H1 (cell line): ENCODE measurements at regions not wholly inside any gene's neighbourhood (a gene's known extent, or its start where the extent isn't known, plus 50 kb on each side); places are given as distances from the start of the nearest gene placed in this dataset.

Experiments used
- CTCF ChIA-PET: fragments of 300-600 bp; sonication (Branson Sonifier 250); formaldehyde crosslinking; loops from one replicate; lab custom pipeline; 2021; ENCODE audit not compliant: partially characterized antibody; lab: Charles Lee
- POLR2A ChIA-PET: fragments of 300-600 bp; sonication (Branson Sonifier 250); formaldehyde crosslinking; loops from one replicate; lab custom pipeline; 2021; ENCODE audit warnings: inconsistent platforms; ENCODE audit not compliant: partially characterized antibody; lab: Charles Lee
- DNase-seq, 2 experiments: peaks; one replicate each; pipeline versions ENCODE4 v3.0.0 to v3.0.0-alpha.2; 2010 to 2022; ENCODE audit warnings: low spot score in 2 of 2, low read depth in 1 of 2, mixed read lengths in 1 of 2
- FAIRE-seq: peaks from 2 replicates; lab custom pipeline; 2011; peaks lifted over from hg19 to GRCh38; lab: Jason Lieb, UNC
- H2AFZ ChIP-seq: 2 replicates; pipeline ENCODE4 v1.8.1; 2012; ENCODE audit warnings: low read length, inconsistent platforms
- H2AK5ac ChIP-seq: 2 replicates; pipeline ENCODE4 v1.6.1; 2013; ENCODE audit warnings: low read depth, low read length
- H2BK120ac ChIP-seq: replicated peaks from 2 replicates; pipeline ENCODE3; 2013; ENCODE audit warnings: low read depth, low read length, inconsistent platforms
- H2BK12ac ChIP-seq: 2 replicates; pipeline ENCODE4 v1.6.1; 2013; ENCODE audit warnings: low read depth, low read length
- H2BK15ac ChIP-seq: 2 replicates; pipeline ENCODE4 v1.6.1; 2013; ENCODE audit warnings: low read length
- H2BK20ac ChIP-seq: 2 replicates; pipeline ENCODE4 v1.6.1; 2013; ENCODE audit warnings: low read length
- H2BK5ac ChIP-seq: 2 replicates; pipeline ENCODE4 v1.6.1; 2013; ENCODE audit warnings: low read depth, low read length
- H3K14ac ChIP-seq: 2 replicates; pipeline ENCODE4 v1.6.1; 2013; ENCODE audit warnings: inconsistent platforms; ENCODE audit not compliant: insufficient read length
- H3K18ac ChIP-seq: 2 replicates; pipeline ENCODE4 v1.6.1; 2013; ENCODE audit warnings: low read length; ENCODE audit errors: extremely low read depth
- H3K23ac ChIP-seq: 2 replicates; pipeline ENCODE4 v1.6.1; 2013; ENCODE audit warnings: inconsistent platforms; ENCODE audit not compliant: insufficient read length
- H3K23me2 ChIP-seq: 2 replicates; pipeline ENCODE4 v1.6.1; 2013; ENCODE audit warnings: low read depth, low read length
- H3K27ac ChIP-seq: 2 replicates; pipeline ENCODE4 v1.6.1; 2011; ENCODE audit warnings: low read depth, low read length, inconsistent platforms
- H3K27me3 ChIP-seq, 4 experiments: replicated peaks in 1 of 4; 1 replicate in 1 of 4; 2 replicates in 3 of 4; pipeline versions ENCODE4 v1.6.1 to v1.8.1; 2011 to 2013; ENCODE audit warnings: low read length in 3 of 4, mild to moderate bottlenecking in 3 of 4, inconsistent platforms in 2 of 4, mixed read lengths in 2 of 4, moderate library complexity in 1 of 4; ENCODE audit not compliant: control insufficient read depth in 3 of 4, insufficient read depth in 3 of 4; ENCODE audit errors: extremely low read depth in 1 of 4
- H3K36me3 ChIP-seq, 4 experiments: 2 replicates each; pipeline versions ENCODE4 v1.6.1 to v1.8.1; 2011 to 2013; ENCODE audit warnings: mild to moderate bottlenecking in 4 of 4, low read length in 3 of 4, moderate library complexity in 2 of 4, control low read depth in 1 of 4, inconsistent platforms in 1 of 4; ENCODE audit not compliant: insufficient read depth in 4 of 4, control insufficient read depth in 2 of 4
- H3K4ac ChIP-seq: replicated peaks from 2 replicates; pipeline ENCODE3; 2013; ENCODE audit warnings: low read length, low read depth, mixed read lengths, inconsistent platforms; ENCODE audit not compliant: insufficient read length
- H3K4me1 ChIP-seq, 4 experiments: replicated peaks in 1 of 4; 1 replicate in 1 of 4; 2 replicates in 3 of 4; pipeline versions ENCODE4 v1.6.1 to v1.8.1; 2011 to 2013; ENCODE audit warnings: low read length in 3 of 4, inconsistent platforms in 2 of 4, mixed read lengths in 1 of 4; ENCODE audit not compliant: insufficient read depth in 4 of 4, control insufficient read depth in 3 of 4
- H3K4me2 ChIP-seq, 2 experiments: 2 replicates each; pipeline versions ENCODE4 v1.6.1 to v1.8.1; 2011 to 2013; ENCODE audit warnings: low read depth in 2 of 2, low read length in 2 of 2, control low read depth in 1 of 2, inconsistent platforms in 1 of 2, mild to moderate bottlenecking in 1 of 2; ENCODE audit not compliant: insufficient read depth in 1 of 2
- H3K4me3 ChIP-seq, 4 experiments: fragments of 200-600, 300-600 bp in 1 of 4; sonication (generic), shearing (Covaris generic), sonication (Bioruptor Twin) in 1 of 4; 2 replicates each; pipeline versions ENCODE4 v1.5.1 to v1.8.1; 2011 to 2016; ENCODE audit warnings: low read length in 4 of 4, low read depth in 3 of 4, control low read depth in 2 of 4, inconsistent platforms in 2 of 4, mild to moderate bottlenecking in 2 of 4, mixed read lengths in 1 of 4, moderate library complexity in 1 of 4; ENCODE audit not compliant: insufficient read depth in 2 of 4; ENCODE audit errors: extremely low read depth in 1 of 4
- H3K56ac ChIP-seq: replicated peaks from 2 replicates; pipeline ENCODE3; 2013; ENCODE audit warnings: low read depth, mild to moderate bottlenecking, mixed read lengths, low read length, inconsistent platforms; ENCODE audit not compliant: insufficient read length
- H3K79me1 ChIP-seq: 2 replicates; pipeline ENCODE4 v1.6.1; 2013; ENCODE audit warnings: low read depth, low read length, control low read depth
- H3K79me2 ChIP-seq, 2 experiments: 2 replicates each; pipeline versions ENCODE4 v1.6.1 to v1.8.1; 2012 to 2013; ENCODE audit warnings: low read length in 2 of 2, mild to moderate bottlenecking in 2 of 2, inconsistent platforms in 1 of 2; ENCODE audit not compliant: insufficient read depth in 2 of 2, control insufficient read depth in 1 of 2
- H3K9ac ChIP-seq, 4 experiments: replicated peaks in 1 of 4; 1 replicate in 1 of 4; 2 replicates in 3 of 4; pipeline versions ENCODE4 v1.6.1 to v1.8.1; 2011 to 2013; ENCODE audit warnings: low read depth in 3 of 4, low read length in 3 of 4, control low read depth in 2 of 4, mild to moderate bottlenecking in 2 of 4, moderate library complexity in 2 of 4, inconsistent platforms in 1 of 4; ENCODE audit errors: extremely low read depth in 1 of 4
- H3K9me3 ChIP-seq, 2 experiments: 2 replicates each; pipeline versions ENCODE4 v1.6.1 to v1.8.1; 2012 to 2013; ENCODE audit warnings: mild to moderate bottlenecking in 2 of 2, moderate library complexity in 2 of 2, control low read depth in 1 of 2, inconsistent platforms in 1 of 2, low read depth in 1 of 2, low read length in 1 of 2, mixed read lengths in 1 of 2; ENCODE audit not compliant: insufficient read depth in 2 of 2
- H4K20me1 ChIP-seq, 2 experiments: replicated peaks in 1 of 2; 2 replicates each; pipeline versions ENCODE3 to v1.8.1; 2011 to 2013; ENCODE audit warnings: inconsistent platforms in 2 of 2, low read length in 2 of 2, mild to moderate bottlenecking in 1 of 2; ENCODE audit not compliant: insufficient read depth in 2 of 2, control insufficient read depth in 1 of 2
- H4K5ac ChIP-seq: 2 replicates; pipeline ENCODE4 v1.6.1; 2013; ENCODE audit warnings: low read length, low read depth, mixed read lengths, inconsistent platforms; ENCODE audit not compliant: insufficient read length
- H4K8ac ChIP-seq: 2 replicates; pipeline ENCODE4 v1.8.0; 2013; ENCODE audit warnings: mild to moderate bottlenecking, moderate library complexity, low read length, inconsistent platforms; ENCODE audit not compliant: insufficient read depth; ENCODE audit errors: extremely low read depth
- H4K91ac ChIP-seq: replicated peaks from 2 replicates; pipeline ENCODE3; 2013; ENCODE audit warnings: low read length, mixed read lengths, inconsistent platforms; ENCODE audit not compliant: insufficient read length
- HDAC6 ChIP-seq: IDR thresholded peaks from one replicate; pipeline ENCODE4 v1.7.1; 2012; ENCODE audit warnings: low read depth, mild to moderate bottlenecking, inconsistent platforms, low read length, moderate library complexity
- NRF1 ChIP-seq: IDR thresholded peaks from 2 replicates; pipeline ENCODE4 v1.6.1; 2011; ENCODE audit warnings: mild to moderate bottlenecking, low read depth, low read length, improper control_type of control experiment
- POU5F1 ChIP-seq: IDR thresholded peaks from 2 replicates; pipeline ENCODE4 v1.6.1; 2011; ENCODE audit warnings: low read depth, mild to moderate bottlenecking, low read length, moderate library complexity
- SP1 ChIP-seq: IDR thresholded peaks from 2 replicates; pipeline ENCODE4 v1.6.1; 2011; ENCODE audit warnings: low read depth, low read length
- TAF1 ChIP-seq: IDR thresholded peaks from 2 replicates; pipeline ENCODE4 v1.6.1; 2011; ENCODE audit warnings: mild to moderate bottlenecking, low read depth, low read length
- WGBS, 2 experiments: shearing (Covaris generic) in 1 of 2; methylation state at CpG; one replicate each; pipeline versions ENCODE4 v1.1.6 to v1.1.7; 2013 to 2015; ENCODE audit warnings: low lambda C conversion rate in 2 of 2, mixed read lengths in 2 of 2, inconsistent platforms in 1 of 2, low coverage in 1 of 2, missing lambda C conversion rate in 1 of 2; ENCODE audit not compliant: insufficient replicate concordance in 2 of 2, insufficient coverage in 1 of 2, insufficient read length in 1 of 2; ENCODE audit errors: extremely low coverage in 1 of 2, missing lambda C conversion rate in 1 of 2; 5-methylcytosine and 5-hydroxymethylcytosine counted together

DNA sequence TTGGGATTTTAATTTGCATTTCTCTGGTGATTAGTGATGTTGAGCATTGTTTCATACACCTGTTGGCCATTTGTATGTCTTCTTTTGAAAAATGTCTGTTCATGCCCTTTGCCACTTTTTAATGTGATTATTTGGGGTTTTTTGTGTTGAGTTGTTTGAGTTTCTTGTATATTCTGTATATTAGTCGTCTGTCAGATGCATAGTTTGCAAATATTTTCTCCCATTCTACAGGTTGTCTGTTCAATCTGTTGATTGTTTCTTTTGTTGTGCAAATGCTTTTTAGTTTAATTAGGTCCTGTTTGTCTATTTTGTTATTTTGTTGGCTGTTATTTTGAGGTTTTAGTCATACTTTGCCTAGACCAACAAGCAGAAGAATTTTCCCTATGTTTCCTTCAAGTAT, 164.0 kb upstream of the CXADR start:
- Histone ChIP-seq H3K79me1 (no peaks in the 10 kb centered on the region), H4K8ac (no peak overlapping the region), H2BK12ac (no peak overlapping the region), H3K9me3 (no peaks in the 10 kb centered on the region; a peak in 1 of 4 replicates), H3K27ac (no peak overlapping the region), H4K20me1 (no peaks in the 10 kb centered on the region), H3K23ac (no peak overlapping the region), H3K4me3 (no peak overlapping the region), H3K4me2 (no peak overlapping the region), H3K9ac (no peak overlapping the region), H3K36me3 (no peaks in the 10 kb centered on the region), H3K23me2 (no peaks in the 10 kb centered on the region), H3K56ac (no peak overlapping the region), H3K14ac (no peak overlapping the region), H3K4ac (no peak overlapping the region), H2AFZ (no peak overlapping the region), H2AK5ac (no peak overlapping the region), H2BK20ac (no peak overlapping the region), H3K4me1 (no peaks in the 10 kb centered on the region), H2BK15ac (no peak overlapping the region), H2BK120ac (no peak overlapping the region), H3K18ac (no peak overlapping the region), H4K5ac (no peak overlapping the region), H4K91ac (no peak overlapping the region), H3K27me3 (no peaks in the 10 kb centered on the region), H2BK5ac (no peak overlapping the region)
- WGBS, 2 experiments, result 0% methylated on average over 1 of the region's 1 CpG; no CpG with 5 or more reads in 1 of the 2 experiments
- FAIRE-seq (no peak), DNase-seq (no peak)
- CTCF ChIA-PET, result no interaction called here
- POLR2A ChIA-PET, result no interaction called here
- TF ChIP-seq SP1, result no peak
- no peak for TF ChIP-seq TAF1
- TF ChIP-seq POU5F1, result no peak
- no peak for TF ChIP-seq HDAC6
- TF ChIP-seq NRF1, result no peak
- TF ChIP-seq, all 59 proteins: peak for 0
- no peaks in the 10 kb centered on the region for H3K79me2 ChIP-seq
